Bronchial epithelial cell (primary cell): ENCODE measurements at regions not wholly inside any gene's neighbourhood (a gene's known extent, or its start where the extent isn't known, plus 50 kb on each side); places are given as distances from the start of the nearest gene placed in this dataset.

Source experiments
- DNase-seq: peaks from one replicate; pipeline ENCODE4 v3.0.0-alpha.2; 2010; ENCODE audit warnings: low read depth
- FAIRE-seq: peaks from 2 replicates; lab custom pipeline; 2011; peaks lifted over from hg19 to GRCh38; lab: Jason Lieb, UNC
- H3K27me3 ChIP-seq: 2 replicates; pipeline ENCODE4 v1.5.1; 2011; ENCODE audit warnings: low read length; ENCODE audit not compliant: control insufficient read depth, insufficient read depth
- H3K36me3 ChIP-seq: 2 replicates; pipeline ENCODE4 v1.5.1; 2011; ENCODE audit warnings: low read length; ENCODE audit not compliant: control insufficient read depth, insufficient read depth
- H3K4me3 ChIP-seq: 2 replicates; pipeline ENCODE4 v1.5.1; 2011; ENCODE audit warnings: mild to moderate bottlenecking, low read depth, low read length, control low read depth
- CTCF ChIP-seq: IDR thresholded peaks from 2 replicates; pipeline ENCODE4 v1.5.1; 2011; ENCODE audit warnings: mild to moderate bottlenecking, moderate library complexity, low read length, control low read depth, inconsistent platforms; ENCODE audit not compliant: insufficient read depth, severe bottlenecking

- H3K36me3 ChIP-seq = no peaks in the 10 kb centered on the region
- FAIRE-seq = no peak
- TF ChIP-seq CTCF = no peak
- H3K27me3 ChIP-seq = no peaks in the 10 kb centered on the region
- H3K4me3 ChIP-seq = no peak overlapping the region
- DNase-seq = no peak
These were observed 105.2 kb downstream of the XCL2 start for GRCh38 chr1:168438626-168439025.

GRCh38 chr1:168437821-168438220, 106.0 kb downstream of the XCL2 start:
- TF ChIP-seq CTCF = no peak
- DNase-seq = no peak

GRCh38 chr1:168435439-168435838, 108.4 kb downstream of the XCL2 start:
- H3K27me3 ChIP-seq = no peaks in the 10 kb centered on the region
- no peak for DNase-seq
- H3K4me3 ChIP-seq = no peak overlapping the region
- no peak for TF ChIP-seq CTCF
- no peaks in the 10 kb centered on the region for H3K36me3 ChIP-seq
- FAIRE-seq = no peak

More at GRCh38 chr1:168437821-168438220, 106.0 kb downstream of the XCL2 start:
- no peak for FAIRE-seq
- Histone ChIP-seq H3K27me3 (no peaks in the 10 kb centered on the region), H3K4me3 (no peak overlapping the region), H3K36me3 (no peaks in the 10 kb centered on the region)

- no peak for FAIRE-seq
These were observed 110.6 kb downstream of the XCL2 start for GRCh38 chr1:168433238-168433637.

GRCh38 chr1:168431882-168432281, 111.9 kb downstream of the XCL2 start:
- Histone ChIP-seq H3K4me3 (no peak overlapping the region), H3K36me3 (no peaks in the 10 kb centered on the region), H3K27me3 (no peaks in the 10 kb centered on the region)
- DNase-seq = no peak
- no peak for FAIRE-seq
- no peak for TF ChIP-seq CTCF

More at GRCh38 chr1:168433238-168433637, 110.6 kb downstream of the XCL2 start:
- H3K27me3 ChIP-seq = no peaks in the 10 kb centered on the region
- no peak overlapping the region for H3K4me3 ChIP-seq
- no peak for TF ChIP-seq CTCF
- no peak for DNase-seq
- H3K36me3 ChIP-seq = no peaks in the 10 kb centered on the region

- TF ChIP-seq CTCF = no peak
- no peak overlapping the region for H3K4me3 ChIP-seq
- FAIRE-seq (no peak), DNase-seq (no peak)
- H3K36me3 ChIP-seq = no peaks in the 10 kb centered on the region
- no peaks in the 10 kb centered on the region for H3K27me3 ChIP-seq
These were observed 113.5 kb downstream of the XCL2 start for GRCh38 chr1:168430321-168430720.
